ENCODE measurements at regions not wholly inside any gene's neighbourhood (a gene's known extent, or its start where the extent isn't known, plus 50 kb on each side); places are given as distances from the start of the nearest gene placed in this dataset.

DNA sequence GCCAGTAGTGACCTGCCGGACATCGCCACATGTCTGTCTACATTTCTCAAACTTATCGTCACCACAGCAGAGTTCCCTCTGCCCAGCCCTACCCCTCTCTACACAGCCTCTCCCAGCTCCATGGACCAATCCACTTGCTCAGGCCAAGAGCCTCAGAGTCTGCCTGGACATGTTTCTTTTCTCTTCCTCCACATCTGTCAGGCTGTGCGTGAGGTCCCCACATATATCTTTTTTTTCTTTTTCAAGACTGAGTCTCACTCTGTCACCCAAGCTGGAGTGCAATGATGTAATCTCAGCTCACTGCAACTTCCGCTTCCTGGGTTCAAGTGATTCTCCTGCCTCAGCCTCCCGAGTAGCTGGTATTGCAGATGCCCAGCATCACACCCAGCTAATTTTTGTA is 62.7 kb upstream of the GGTA1 start:
- TF ChIP-seq POLR2A (IDR thresholded peaks at IDR 0.05; ENCODE audit: low read length) (no peak), GATA1 (IDR thresholded peaks at IDR 0.05; ENCODE audit: low read depth, low read length) (no peak)
